Stimulated activated CD4-positive, alpha-beta T cell treated with anti-CD3 and anti-CD28 coated beads, TNF-alpha, amount 100 ng/mL, for 1 hour (primary cell): ENCODE measurements at regions not wholly inside any gene's neighbourhood (a gene's known extent, or its start where the extent isn't known, plus 50 kb on each side); places are given as distances from the start of the nearest gene placed in this dataset.

Experiments used
- DNase-seq, 3 donors: peaks; one replicate each; pipeline ENCODE4 v3.0.0-alpha.2; 2020; ENCODE audit warnings: low read depth in 3 of 3, low spot score in 1 of 3

GRCh38 chr5:166503506-166503905, 1787.9 kb upstream of the WWC1 start:
- no peak for DNase-seq

GRCh38 chr5:166505067-166505466, 1786.4 kb upstream of the WWC1 start:
- DNase-seq = no peak

GRCh38 chr5:166505544-166505943, 1785.9 kb upstream of the WWC1 start:
- no peak for DNase-seq

GRCh38 chr5:166507810-166508425, 1783.5 kb upstream of the WWC1 start:
- no peak for DNase-seq

GRCh38 chr5:166509085-166509484, 1782.4 kb upstream of the WWC1 start:
- no peak for DNase-seq

GRCh38 chr5:166517976-166518375, 1773.5 kb upstream of the WWC1 start:
- DNase-seq = no peak

- no peak for DNase-seq
Observed at GRCh38 chr5:166523206-166523605, 1768.2 kb upstream of the WWC1 start.

- DNase-seq = no peak
Observed at GRCh38 chr5:166529200-166529599, 1762.2 kb upstream of the WWC1 start.

GRCh38 chr5:166532456-166533220, 1758.8 kb upstream of the WWC1 start:
- DNase-seq = no peak

GRCh38 chr5:166535641-166536040, 1755.8 kb upstream of the WWC1 start:
- no peak for DNase-seq

GRCh38 chr5:166540156-166540555, 1751.3 kb upstream of the WWC1 start:
- no peak for DNase-seq

- no peak for DNase-seq
Observed at GRCh38 chr5:166551384-166551783, 1740.1 kb upstream of the WWC1 start.

- DNase-seq = no peak
Observed at GRCh38 chr5:166553778-166554177, 1737.7 kb upstream of the WWC1 start.

- no peak for DNase-seq
Observed at GRCh38 chr5:166561759-166562158, 1729.7 kb upstream of the WWC1 start.

- DNase-seq = no peak
Observed at GRCh38 chr5:166562246-166562645, 1729.2 kb upstream of the WWC1 start.

- no peak for DNase-seq
Observed at GRCh38 chr5:166566725-166567124, 1724.7 kb upstream of the WWC1 start.

GRCh38 chr5:166570865-166571264, 1720.6 kb upstream of the WWC1 start:
- DNase-seq = no peak

- DNase-seq = no peak
Observed at GRCh38 chr5:166571668-166572067, 1719.8 kb upstream of the WWC1 start.

- DNase-seq = no peak
Observed at GRCh38 chr5:166576323-166576722, 1715.1 kb upstream of the WWC1 start.

GRCh38 chr5:166581826-166582225, 1709.6 kb upstream of the WWC1 start:
- no peak for DNase-seq

- DNase-seq = no peak
Observed at GRCh38 chr5:166582416-166582815, 1709.0 kb upstream of the WWC1 start.

GRCh38 chr5:166594567-166594966, 1696.9 kb upstream of the WWC1 start:
- DNase-seq = no peak
